ENCODE measurements at regions not wholly inside any gene's neighbourhood (a gene's known extent, or its start where the extent isn't known, plus 50 kb on each side); places are given as distances from the start of the nearest gene placed in this dataset.

GRCh38 chr15:66950114-66950513, 115.3 kb upstream of the SMAD3 start:
- DNase-seq, result no peak

- no peak for DNase-seq
Measured at GRCh38 chr15:66951531-66952320, 113.7 kb upstream of the SMAD3 start.

DNA sequence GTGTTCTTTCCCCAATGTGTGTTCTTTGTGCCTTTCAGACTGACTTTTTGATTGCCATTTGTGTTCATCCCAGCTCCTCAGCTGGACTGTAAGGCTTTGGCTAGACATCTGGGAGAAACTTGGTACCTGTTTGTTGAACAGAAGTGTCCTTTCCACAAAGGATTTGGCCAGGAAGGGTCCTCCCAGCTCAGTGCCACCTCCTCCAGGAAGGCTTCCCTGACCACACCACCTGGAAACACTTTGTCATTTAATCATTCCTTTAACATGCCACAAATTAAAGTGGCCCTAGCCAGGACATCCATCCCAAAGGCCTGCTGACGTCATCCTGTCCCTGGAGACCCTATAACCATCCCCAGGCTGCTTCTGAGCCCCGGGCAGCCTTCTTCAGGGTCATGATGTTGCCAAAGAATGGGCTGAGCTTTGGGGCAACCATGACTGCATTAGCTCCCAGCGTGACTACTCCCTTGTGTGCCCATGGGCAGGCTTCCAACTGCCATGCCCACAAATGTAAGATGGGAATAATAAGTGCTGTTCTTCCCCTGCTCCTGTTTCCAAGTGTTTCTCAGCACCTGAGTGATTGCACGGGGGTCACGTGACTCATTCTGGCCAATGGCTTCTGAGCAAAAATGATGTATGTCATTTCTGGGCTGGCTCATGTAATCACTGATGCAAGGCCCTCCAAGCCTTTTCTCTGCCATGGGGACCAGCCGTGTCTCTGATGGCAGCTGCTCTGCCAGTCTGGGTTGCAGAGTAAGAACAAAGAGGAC, 112.5 kb upstream of the SMAD3 start:
- DNase-seq, result no peak

GRCh38 chr15:66953523-66954229, 111.7 kb upstream of the SMAD3 start:
- DNase-seq, result no peak

DNA sequence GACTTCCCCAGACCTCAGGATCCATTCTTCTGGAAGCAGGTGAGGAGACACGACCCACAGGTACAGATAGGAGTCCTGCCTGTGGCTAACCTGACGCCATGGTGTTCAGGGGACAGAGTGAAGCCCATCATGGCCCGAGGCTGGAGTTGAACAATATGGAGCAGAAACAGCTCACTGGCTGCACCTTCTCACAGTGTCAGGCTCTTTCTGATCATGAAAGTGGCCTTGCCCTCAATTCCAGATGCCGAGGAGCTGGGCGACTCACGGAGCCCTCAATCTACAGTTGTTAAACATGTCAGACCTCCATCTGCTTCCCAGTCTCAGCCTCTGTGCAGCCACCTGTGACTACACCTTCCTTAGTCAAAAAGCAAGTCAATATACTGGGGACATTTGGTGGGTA, 110.8 kb upstream of the SMAD3 start:
- DNase-seq, result no peak

DNA sequence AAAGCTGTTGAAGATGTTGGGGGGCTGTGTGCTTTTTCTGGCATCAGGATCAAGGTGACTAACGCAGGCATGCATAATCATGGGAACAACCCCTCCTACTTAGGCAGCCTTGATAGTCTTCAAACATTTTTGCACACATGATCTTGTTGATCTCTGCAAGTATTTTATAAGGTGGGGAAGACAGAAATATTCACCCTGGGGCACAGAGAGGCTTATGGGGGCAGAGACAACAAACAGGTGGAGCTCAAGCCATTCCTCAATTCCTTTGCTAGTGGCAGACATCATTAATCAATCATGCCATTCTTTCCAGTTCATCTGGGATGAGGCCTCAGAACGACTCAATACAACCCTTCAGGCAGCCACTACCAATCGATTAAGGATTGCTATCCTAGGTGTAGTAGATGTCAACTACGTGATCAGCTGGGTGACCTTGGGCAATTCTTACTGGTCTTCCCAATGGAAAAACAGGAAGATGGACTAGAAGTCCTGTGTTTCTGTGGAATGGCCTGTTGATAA, 110.3 kb upstream of the SMAD3 start:
- DNase-seq, result no peak

GRCh38 chr15:66955871-66956585, 109.4 kb upstream of the SMAD3 start:
- DNase-seq, result no peak

DNA sequence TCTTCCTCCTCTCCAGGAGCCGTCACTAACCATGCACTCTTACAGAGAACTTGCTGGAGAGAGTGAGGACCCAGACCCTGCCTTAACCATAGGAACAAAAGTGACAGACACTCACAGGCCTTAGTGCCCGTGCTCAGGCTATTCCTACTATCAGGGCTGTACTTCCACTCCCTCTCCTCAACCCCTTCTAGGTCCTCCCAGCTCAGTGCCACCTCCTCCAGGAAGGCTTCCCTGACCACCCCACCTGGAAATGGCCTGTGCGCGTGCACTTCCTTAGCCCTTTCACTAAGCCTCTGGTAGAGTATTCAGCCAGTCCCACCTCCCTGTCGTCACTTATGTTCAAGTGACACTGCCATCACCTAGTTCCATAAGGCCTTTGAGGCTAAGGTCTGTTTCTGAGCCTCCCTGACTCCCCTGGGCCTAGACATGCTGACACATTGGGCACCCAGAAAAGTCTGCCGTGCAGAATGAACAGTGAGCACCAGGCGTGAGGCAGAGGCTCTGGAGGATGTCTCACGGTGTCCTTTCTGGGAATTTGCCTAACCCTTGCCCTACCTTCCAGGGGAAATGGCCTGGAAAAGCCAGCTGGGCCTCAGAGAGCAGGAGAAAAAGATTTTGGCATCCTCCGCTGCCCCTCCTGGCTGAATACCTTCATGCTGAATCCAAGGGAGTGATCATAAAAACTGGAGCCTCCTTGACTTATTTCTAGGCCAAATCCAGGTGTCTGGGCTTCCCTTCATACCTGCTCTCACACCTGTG, 108.6 kb upstream of the SMAD3 start:
- no peak for DNase-seq

DNA sequence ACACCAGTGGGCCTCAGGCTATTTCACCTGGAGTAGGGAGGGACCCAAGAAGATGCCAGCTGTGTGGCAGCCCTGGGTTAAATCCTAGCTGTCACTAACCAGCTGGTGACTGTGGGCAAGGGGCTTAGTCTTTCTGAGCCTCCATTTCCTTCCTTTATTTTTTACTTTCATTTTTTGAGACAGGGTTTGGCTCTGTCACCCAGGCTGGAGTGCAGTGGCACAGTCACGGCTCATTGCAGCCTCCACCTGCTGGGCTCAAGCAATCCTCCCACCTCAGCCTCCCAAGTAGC, 108.0 kb upstream of the SMAD3 start:
- no peak for DNase-seq

GRCh38 chr15:66959066-66959465, 106.3 kb upstream of the SMAD3 start:
- no peak for DNase-seq

- no peak for DNase-seq
Measured at GRCh38 chr15:66959875-66960274, 105.5 kb upstream of the SMAD3 start.

DNA sequence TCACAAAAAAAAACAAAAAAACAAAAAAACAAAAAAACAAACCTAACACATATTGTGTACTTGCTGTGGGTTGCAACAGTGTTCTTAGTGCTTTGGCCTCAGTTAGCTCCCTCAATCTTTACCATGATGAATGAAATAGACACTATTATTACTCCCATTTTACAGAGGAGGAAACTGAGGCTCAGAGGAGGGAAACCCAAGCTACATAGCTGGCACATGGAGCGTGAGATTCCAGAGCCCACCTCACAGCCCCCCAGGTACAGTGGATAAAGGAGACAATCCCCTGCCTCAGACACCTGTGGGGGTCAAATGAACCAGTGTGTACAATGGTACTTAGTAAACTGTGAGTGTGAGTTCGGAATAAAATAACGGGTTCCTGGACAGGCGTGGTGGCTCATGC, 104.9 kb upstream of the SMAD3 start:
- no peak for DNase-seq

DNA sequence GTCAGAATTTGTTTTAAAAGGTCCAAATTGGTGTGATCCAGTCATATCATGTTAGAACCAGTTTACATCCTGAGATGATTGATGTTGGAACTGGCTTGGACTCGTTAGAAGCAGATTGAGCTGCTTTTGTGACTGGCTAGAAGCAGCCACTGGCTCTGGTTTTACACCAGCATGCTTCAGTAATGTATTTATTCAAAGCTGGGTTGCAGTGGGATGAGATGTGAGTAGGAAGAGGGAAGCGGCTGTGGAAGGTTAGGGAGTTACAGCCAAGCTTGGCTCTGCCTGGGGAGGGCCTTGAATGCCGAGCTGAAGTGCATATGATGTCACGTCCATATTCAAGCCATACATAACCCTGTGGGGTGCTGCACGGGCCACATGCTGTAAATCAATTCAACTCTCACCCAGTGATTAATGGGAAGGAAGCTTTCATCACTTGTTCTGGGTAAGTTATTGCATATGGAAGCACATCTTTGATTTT, 104.0 kb upstream of the SMAD3 start:
- DNase-seq, result no peak

- DNase-seq, result no peak
Measured at GRCh38 chr15:66961901-66962300, 103.5 kb upstream of the SMAD3 start.

GRCh38 chr15:66962522-66962921, 102.9 kb upstream of the SMAD3 start:
- no peak for DNase-seq

GRCh38 chr15:66963084-66963483, 102.3 kb upstream of the SMAD3 start:
- no peak for DNase-seq

DNA sequence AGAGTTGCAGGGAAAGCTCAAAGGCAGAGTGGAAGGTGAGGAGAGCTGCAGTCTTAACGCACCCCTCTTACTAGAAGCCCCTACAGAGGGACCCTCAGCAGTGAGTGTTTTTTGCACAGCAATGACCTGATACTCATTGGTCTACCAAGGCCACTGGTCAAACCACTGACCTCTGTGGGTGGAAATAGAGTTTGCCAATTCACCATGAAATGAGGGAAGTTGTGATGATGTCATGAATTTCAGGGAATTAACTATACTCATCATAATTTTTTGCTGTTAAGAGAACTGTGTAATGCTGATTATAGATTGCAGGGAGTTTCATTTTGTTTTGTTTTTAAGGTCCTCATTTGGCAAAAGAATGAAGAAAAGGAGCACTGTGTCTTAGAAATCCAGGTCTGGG, 101.7 kb upstream of the SMAD3 start:
- DNase-seq, result no peak

GRCh38 chr15:66964111-66964738, 101.2 kb upstream of the SMAD3 start:
- DNase-seq, result no peak

DNA sequence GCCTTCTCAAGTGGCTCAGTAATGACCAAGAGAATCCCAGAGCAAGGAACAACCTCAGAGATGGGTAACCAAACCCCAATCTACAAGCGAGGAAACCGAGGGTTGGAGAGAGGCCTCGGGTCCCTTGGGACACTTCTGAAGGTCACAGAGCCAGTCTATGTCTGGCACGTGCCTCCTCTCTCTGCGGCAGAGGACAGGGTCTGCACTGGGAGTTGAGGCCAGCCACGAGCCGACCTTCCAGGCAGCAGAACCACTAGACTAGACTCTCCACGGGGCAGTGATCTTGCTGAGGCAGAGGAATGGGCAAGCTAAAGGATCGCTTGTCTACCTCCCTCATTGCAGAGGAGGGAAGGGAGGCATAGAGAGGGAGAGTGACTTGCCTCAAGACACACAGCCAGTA, 100.6 kb upstream of the SMAD3 start:
- no peak for DNase-seq

GRCh38 chr15:66965201-66965900, 100.1 kb upstream of the SMAD3 start:
- no peak for DNase-seq

GRCh38 chr15:66966256-66966655, 99.1 kb upstream of the SMAD3 start:
- no peak for DNase-seq
